H9 (cell line): ENCODE measurements at regions not wholly inside any gene's neighbourhood (a gene's known extent, or its start where the extent isn't known, plus 50 kb on each side); places are given as distances from the start of the nearest gene placed in this dataset.

ENCODE experiments used
- DNase-seq: peaks from one replicate; pipeline ENCODE4 v3.0.0-alpha.2; 2017
- H2AFZ ChIP-seq: one replicate; pipeline ENCODE4 v1.6.1; 2013; ENCODE audit warnings: mild to moderate bottlenecking, low read length, control low read depth, moderate library complexity
- H2AK5ac ChIP-seq: 2 replicates; pipeline ENCODE4 v1.6.1; 2013; ENCODE audit warnings: low read length, control low read depth, mixed read lengths; ENCODE audit not compliant: insufficient read length
- H2BK120ac ChIP-seq: one replicate; pipeline ENCODE4 v1.6.1; 2013; ENCODE audit warnings: low read depth, mild to moderate bottlenecking, low read length, control low read depth, inconsistent platforms; ENCODE audit not compliant: poor library complexity, severe bottlenecking
- H2BK12ac ChIP-seq: 2 replicates; pipeline ENCODE4 v1.6.1; 2013; ENCODE audit warnings: low read length, control low read depth, mixed read lengths, low read depth; ENCODE audit not compliant: insufficient read length
- H2BK15ac ChIP-seq: 2 replicates; pipeline ENCODE4 v1.6.1; 2013; ENCODE audit warnings: low read depth, low read length, control low read depth
- H2BK20ac ChIP-seq: one replicate; pipeline ENCODE4 v1.6.1; 2013; ENCODE audit warnings: low read depth, mild to moderate bottlenecking, low read length, control low read depth, inconsistent platforms; ENCODE audit not compliant: poor library complexity, severe bottlenecking
- H2BK5ac ChIP-seq: 2 replicates; pipeline ENCODE4 v1.6.1; 2013; ENCODE audit warnings: low read length, control low read depth, mixed read lengths; ENCODE audit not compliant: insufficient read length
- H3K14ac ChIP-seq: 2 replicates; pipeline ENCODE4 v1.6.1; 2013; ENCODE audit warnings: low read length, control low read depth; ENCODE audit not compliant: insufficient read depth
- H3K18ac ChIP-seq: 2 replicates; pipeline ENCODE4 v1.6.1; 2013; ENCODE audit warnings: low read depth, mild to moderate bottlenecking, mixed read lengths, low read length, control low read depth; ENCODE audit not compliant: insufficient read length
- H3K23ac ChIP-seq: 2 replicates; pipeline ENCODE4 v1.6.1; 2013; ENCODE audit warnings: low read length, control low read depth, mixed read lengths, low read depth; ENCODE audit not compliant: insufficient read length
- H3K23me2 ChIP-seq: 2 replicates; pipeline ENCODE4 v1.6.1; 2013; ENCODE audit warnings: low read depth, mild to moderate bottlenecking, mixed read lengths, low read length, control low read depth; ENCODE audit not compliant: insufficient read length, poor library complexity, severe bottlenecking
- H3K27ac ChIP-seq: 2 replicates; pipeline ENCODE4 v1.5.1; 2013; ENCODE audit warnings: low read length, control low read depth, mixed read lengths, low read depth; ENCODE audit not compliant: insufficient read length
- H3K27me3 ChIP-seq: 2 replicates; pipeline ENCODE4 v1.6.1; 2013; ENCODE audit warnings: low read length, control low read depth, inconsistent platforms; ENCODE audit not compliant: insufficient read depth
- H3K4ac ChIP-seq: 2 replicates; pipeline ENCODE4 v1.6.1; 2013; ENCODE audit warnings: low read depth, mild to moderate bottlenecking, control low read depth, inconsistent platforms, low read length, moderate library complexity
- H3K4me1 ChIP-seq: 2 replicates; pipeline ENCODE4 v1.6.1; 2013; ENCODE audit warnings: low read length, control low read depth, inconsistent platforms; ENCODE audit not compliant: insufficient read depth
- H3K4me2 ChIP-seq: 2 replicates; pipeline ENCODE4 v1.6.1; 2013; ENCODE audit warnings: low read length, control low read depth, mixed read lengths; ENCODE audit not compliant: insufficient read length, insufficient read depth
- H3K56ac ChIP-seq: 2 replicates; pipeline ENCODE4 v1.6.1; 2013; ENCODE audit warnings: low read depth, mild to moderate bottlenecking, mixed read lengths, low read length, control low read depth; ENCODE audit not compliant: insufficient read length
- H3K79me1 ChIP-seq: 2 replicates; pipeline ENCODE4 v1.6.1; 2013; ENCODE audit warnings: low read depth, mild to moderate bottlenecking, moderate library complexity, low read length, control low read depth, inconsistent platforms; ENCODE audit not compliant: insufficient read depth, poor library complexity, severe bottlenecking
- H3K79me2 ChIP-seq: 2 replicates; pipeline ENCODE4 v1.6.1; 2013; ENCODE audit warnings: low read length, control low read depth, inconsistent platforms; ENCODE audit not compliant: insufficient read depth
- H3K9ac ChIP-seq: 2 replicates; pipeline ENCODE4 v1.6.1; 2013; ENCODE audit warnings: low read length, control low read depth, mixed read lengths; ENCODE audit not compliant: insufficient read length; ENCODE audit errors: extremely low read depth
- H3K9me3 ChIP-seq: one replicate; pipeline ENCODE4 v1.6.1; 2013; ENCODE audit warnings: low read depth, low read length, inconsistent platforms; ENCODE audit not compliant: control insufficient read depth
- H3T11ph ChIP-seq: one replicate; pipeline ENCODE4 v1.6.1; 2013; ENCODE audit warnings: mild to moderate bottlenecking, low read length, control low read depth, inconsistent platforms
- H4K20me1 ChIP-seq: one replicate; pipeline ENCODE4 v1.6.1; 2013; ENCODE audit not compliant: control insufficient read depth, insufficient read length, insufficient read depth
- H4K5ac ChIP-seq: 2 replicates; pipeline ENCODE4 v1.6.1; 2013; ENCODE audit warnings: low read depth, mild to moderate bottlenecking, mixed read lengths, low read length, control low read depth; ENCODE audit not compliant: insufficient read length
- H4K8ac ChIP-seq: replicated peaks from 2 replicates; pipeline ENCODE4 v1.6.1; 2013; ENCODE audit warnings: low read length, control low read depth, mixed read lengths, low read depth; ENCODE audit not compliant: insufficient read length
- H4K91ac ChIP-seq: 2 replicates; pipeline ENCODE4 v1.6.1; 2013; ENCODE audit warnings: low read depth, mild to moderate bottlenecking, moderate library complexity, mixed read lengths, low read length, control low read depth; ENCODE audit not compliant: insufficient read length
- H3K27ac Mint-ChIP-seq, 3 experiments: 2 replicates in 2 of 3; 3 replicates in 1 of 3; pipeline ENCODE4 v1.8.0; 2020 to 2021; ENCODE audit warnings: mixed read lengths in 3 of 3, mild to moderate bottlenecking in 1 of 3, moderate library complexity in 1 of 3
- H3K27me3 Mint-ChIP-seq: 2 replicates; pipeline ENCODE4 v1.8.0; 2021; ENCODE audit warnings: low read depth, mild to moderate bottlenecking, moderate library complexity, mixed read lengths
- H3K36me3 Mint-ChIP-seq, 3 experiments: 2 replicates in 2 of 3; 3 replicates in 1 of 3; pipeline ENCODE4 v1.8.0; 2020 to 2021; ENCODE audit warnings: low read depth in 3 of 3, mixed read lengths in 3 of 3; ENCODE audit not compliant: insufficient read depth in 1 of 3
- H3K4me1 Mint-ChIP-seq, 2 experiments: 2 replicates each; pipeline ENCODE4 v1.8.0; 2020; ENCODE audit warnings: mixed read lengths in 2 of 2
- H3K4me3 Mint-ChIP-seq, 2 experiments: 2 replicates in 1 of 2; 3 replicates in 1 of 2; pipeline ENCODE4 v1.8.0; 2020 to 2021; ENCODE audit warnings: mild to moderate bottlenecking in 2 of 2, mixed read lengths in 2 of 2, moderate library complexity in 1 of 2
- H3K9me3 Mint-ChIP-seq, 2 experiments: 2 replicates in 1 of 2; 3 replicates in 1 of 2; pipeline ENCODE4 v1.8.0; 2020; ENCODE audit warnings: mild to moderate bottlenecking in 2 of 2, mixed read lengths in 2 of 2, moderate library complexity in 1 of 2
- WGBS: extraction: QIAGEN DNeasy Blood & Tissue Kit; methylation state at CpG from one replicate; pipeline ENCODE4 v1.1.7; 2013; ENCODE audit warnings: missing lambda C conversion rate, low lambda C conversion rate, mixed read lengths; ENCODE audit not compliant: insufficient read length; ENCODE audit errors: extremely low coverage; 5-methylcytosine and 5-hydroxymethylcytosine counted together
- TF ChIP-seq, protein P1 (sequence below): fragments of 200-600 bp; sonication (generic); conservative IDR thresholded peaks from 3 replicates; pipeline ENCODE4 v1.8.0; 2021; ENCODE audit warnings: antibody characterized with exemption, mild to moderate bottlenecking

DNA sequence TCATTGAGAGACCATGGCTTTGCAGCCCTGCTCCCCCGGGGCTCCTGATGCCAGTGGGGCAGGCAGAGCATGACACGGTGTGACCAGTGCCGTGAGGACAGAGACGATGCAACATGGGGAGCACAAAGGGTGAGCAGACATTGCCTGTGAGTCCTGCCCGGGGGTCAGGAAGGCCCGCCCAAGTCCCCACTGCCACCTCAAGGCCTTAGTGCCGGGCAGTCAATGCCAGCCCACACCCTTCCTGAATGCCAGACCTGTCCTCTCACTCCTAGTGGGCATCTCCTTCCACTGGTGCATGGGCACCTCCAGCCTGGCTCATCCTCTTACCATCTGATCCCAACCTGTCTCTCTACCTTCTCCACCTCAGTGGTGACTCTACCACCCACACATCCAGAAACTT, 157.9 kb upstream of the ZMIZ1 start:
- Histone ChIP-seq H2AFZ (no peak overlapping the region), H2BK15ac (no peak overlapping the region), H3K18ac (no peak overlapping the region), H3K14ac (no peak overlapping the region; the same call in 1 of the 2 replicates), H4K8ac (no peak overlapping the region), H3K79me2 (no peaks in the 10 kb centered on the region), H3K9me3 (no peaks in the 10 kb centered on the region), H3K4me1 (peaks cover 10% of the 10 kb centered on the region; the same call in 1 of the 2 replicates), H3K27ac (no peak overlapping the region), H3T11ph (no peak overlapping the region), H4K91ac (no peak overlapping the region), H3K4ac (no peak overlapping the region), H4K20me1 (peaks cover 2% of the 10 kb centered on the region), H3K9ac (no peak overlapping the region), H2BK12ac (no peak overlapping the region), H3K4me2 (no peak overlapping the region), H3K23me2 (no peaks in the 10 kb centered on the region), H3K23ac (no peak overlapping the region), H3K27me3 (no peaks in the 10 kb centered on the region; the same call in 1 of the 2 replicates), H2BK20ac (no peak overlapping the region), H2BK5ac (no peak overlapping the region), H3K79me1 (no peaks in the 10 kb centered on the region), H4K5ac (no peak overlapping the region), H2BK120ac (no peak overlapping the region), H3K56ac (no peak overlapping the region), H2AK5ac (no peak overlapping the region)
- no peak overlapping the region; a peak in 1 of 7 replicates for H3K27ac Mint-ChIP-seq
- no CpG with 5 or more reads among the region's 7 CpGs for WGBS
- peaks cover 49 to 51% of the 10 kb centered on the region in 2 experiments for H3K4me1 Mint-ChIP-seq
- H3K9me3 Mint-ChIP-seq: peaks cover 0 to 2% of the 10 kb centered on the region in 2 experiments; a peak in 2 of 5 replicates
- peaks cover 34% of the 10 kb centered on the region for H3K27me3 Mint-ChIP-seq
- no peak for DNase-seq
- H3K36me3 Mint-ChIP-seq: no peaks in the 10 kb centered on the region; a peak in 1 of 7 replicates
- H3K4me3 Mint-ChIP-seq: no peak overlapping the region
- TF ChIP-seq, protein P1, sequence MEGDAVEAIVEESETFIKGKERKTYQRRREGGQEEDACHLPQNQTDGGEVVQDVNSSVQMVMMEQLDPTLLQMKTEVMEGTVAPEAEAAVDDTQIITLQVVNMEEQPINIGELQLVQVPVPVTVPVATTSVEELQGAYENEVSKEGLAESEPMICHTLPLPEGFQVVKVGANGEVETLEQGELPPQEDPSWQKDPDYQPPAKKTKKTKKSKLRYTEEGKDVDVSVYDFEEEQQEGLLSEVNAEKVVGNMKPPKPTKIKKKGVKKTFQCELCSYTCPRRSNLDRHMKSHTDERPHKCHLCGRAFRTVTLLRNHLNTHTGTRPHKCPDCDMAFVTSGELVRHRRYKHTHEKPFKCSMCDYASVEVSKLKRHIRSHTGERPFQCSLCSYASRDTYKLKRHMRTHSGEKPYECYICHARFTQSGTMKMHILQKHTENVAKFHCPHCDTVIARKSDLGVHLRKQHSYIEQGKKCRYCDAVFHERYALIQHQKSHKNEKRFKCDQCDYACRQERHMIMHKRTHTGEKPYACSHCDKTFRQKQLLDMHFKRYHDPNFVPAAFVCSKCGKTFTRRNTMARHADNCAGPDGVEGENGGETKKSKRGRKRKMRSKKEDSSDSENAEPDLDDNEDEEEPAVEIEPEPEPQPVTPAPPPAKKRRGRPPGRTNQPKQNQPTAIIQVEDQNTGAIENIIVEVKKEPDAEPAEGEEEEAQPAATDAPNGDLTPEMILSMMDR: no peak
